Astrocyte of the spinal cord (primary cell): ENCODE measurements at regions not wholly inside any gene's neighbourhood (a gene's known extent, or its start where the extent isn't known, plus 50 kb on each side); places are given as distances from the start of the nearest gene placed in this dataset.
"Not testable (repeated sequence)": the region's sequence is repeated elsewhere in the genome, so short reads cannot be mapped to it uniquely, and the experiment has no call there.

Experiments
- DNase-seq: peaks from one replicate; pipeline ENCODE4 v3.0.0; 2011; ENCODE audit warnings: low read depth, low spot score
- H3K4me3 ChIP-seq: 2 replicates; pipeline ENCODE4 v1.5.1; 2011; ENCODE audit warnings: low read depth, mild to moderate bottlenecking, low read length, moderate library complexity
- CTCF ChIP-seq: IDR thresholded peaks from 2 replicates; pipeline ENCODE4 v1.5.1; 2012; ENCODE audit warnings: low read depth, mild to moderate bottlenecking, low read length, inconsistent platforms
- in situ Hi-C: cut with HindIII; loops from 2 replicates; pipeline ENCODE4 v1.10.0; 2017; ENCODE audit warnings: low sequenced_read_pairs

- TF ChIP-seq CTCF: no peak
- in situ Hi-C loops: no loop called here
- no peak for DNase-seq
- H3K4me3 ChIP-seq: no peak overlapping the region
Measured at GRCh38 chr4:9685692-9686091, 95.7 kb upstream of the DRD5 start.

- in situ Hi-C loops, DNase-seq: not testable (repeated sequence)
- H3K4me3 ChIP-seq: peak overlapping the region; percentile 26
Measured at GRCh38 chr4:9690636-9691237, 90.7 kb upstream of the DRD5 start.

- peak overlapping the region; percentile 26 for H3K4me3 ChIP-seq
Measured at GRCh38 chr4:9691238-9692065, 90.0 kb upstream of the DRD5 start.

GRCh38 chr4:9692791-9693491 lies 88.5 kb upstream of the DRD5 start:
- DNase-seq, in situ Hi-C loops: not testable (repeated sequence)

More at GRCh38 chr4:9691238-9692065, 90.0 kb upstream of the DRD5 start:
- in situ Hi-C loops: no loop called here
- peak; percentile 52 for DNase-seq
- no peak for TF ChIP-seq CTCF

GRCh38 chr4:9694403-9694802 lies 87.0 kb upstream of the DRD5 start:
- H3K4me3 ChIP-seq, DNase-seq, in situ Hi-C loops: not testable (repeated sequence)

More at GRCh38 chr4:9692791-9693491, 88.5 kb upstream of the DRD5 start:
- not testable (repeated sequence) for H3K4me3 ChIP-seq

- H3K4me3 ChIP-seq, DNase-seq, in situ Hi-C loops: not testable (repeated sequence)
Measured at GRCh38 chr4:9695994-9696393, 85.4 kb upstream of the DRD5 start.

- H3K4me3 ChIP-seq, DNase-seq, in situ Hi-C loops: not testable (repeated sequence)
Measured at GRCh38 chr4:9696561-9696960, 84.9 kb upstream of the DRD5 start.

- in situ Hi-C loops, DNase-seq, H3K4me3 ChIP-seq: not testable (repeated sequence)
Measured at GRCh38 chr4:9702019-9702418, 79.4 kb upstream of the DRD5 start.

- DNase-seq, in situ Hi-C loops, H3K4me3 ChIP-seq: not testable (repeated sequence)
Measured at GRCh38 chr4:9702696-9703095, 78.7 kb upstream of the DRD5 start.

GRCh38 chr4:9703391-9703790 lies 78.0 kb upstream of the DRD5 start:
- in situ Hi-C loops: no loop called here
- peak; percentile 19 for TF ChIP-seq CTCF
- H3K4me3 ChIP-seq: no peak overlapping the region
- no peak for DNase-seq

GRCh38 chr4:9704126-9704525 lies 77.3 kb upstream of the DRD5 start:
- in situ Hi-C loops, H3K4me3 ChIP-seq, DNase-seq: not testable (repeated sequence)
